ENCODE measurements at regions not wholly inside any gene's neighbourhood (a gene's known extent, or its start where the extent isn't known, plus 50 kb on each side); places are given as distances from the start of the nearest gene placed in this dataset.

- DNase-seq (ENCODE audit: low spot score in 2 of 2, unreplicated experiment in 2 of 2) = no peak
- H3K4me1 Mint-ChIP-seq = peaks cover 4% of the 10 kb centered on the region
- H3K9me3 Mint-ChIP-seq = peaks cover 9% of the 10 kb centered on the region
- H3K27me3 Mint-ChIP-seq (ENCODE audit: low read depth) = no peaks in the 10 kb centered on the region
- peaks cover 2% of the 10 kb centered on the region for H3K36me3 Mint-ChIP-seq
- TF ChIP-seq CTCF (IDR thresholded peaks at IDR 0.05; ENCODE audit: unreplicated experiment) = no peak
- H3K4me3 Mint-ChIP-seq = no peak overlapping the region
- no peak overlapping the region for H3K27ac Mint-ChIP-seq
These were observed 69.3 kb upstream of the MOCS2 start for GRCh38 chr5:53178830-53179229.

DNA sequence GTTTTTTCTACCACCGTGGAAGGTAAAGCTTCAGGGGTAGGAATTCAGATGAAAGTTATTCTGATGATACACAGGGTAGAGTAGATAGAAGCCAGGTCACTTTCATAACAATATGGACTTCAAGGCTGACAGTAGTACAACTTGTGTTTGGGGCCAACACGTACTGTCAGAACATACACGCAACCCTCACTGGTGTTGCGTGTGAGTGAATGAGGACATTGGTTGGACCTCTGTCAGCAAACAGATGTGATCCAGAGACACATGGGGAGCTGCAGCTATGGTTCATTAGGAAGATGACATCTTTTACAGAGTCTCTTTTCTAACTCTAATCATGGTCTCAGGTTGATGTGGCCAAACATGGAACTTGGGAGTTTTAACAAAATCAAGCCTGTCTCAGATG lies 70.1 kb upstream of the MOCS2 start:
- DNase-seq (ENCODE audit: low spot score in 2 of 2, unreplicated experiment in 2 of 2) = no peak
- Mint-ChIP-seq H3K27ac (no peak overlapping the region), H3K4me1 (peaks cover 4% of the 10 kb centered on the region), H3K27me3 (ENCODE audit: low read depth) (no peaks in the 10 kb centered on the region), H3K9me3 (peaks cover 9% of the 10 kb centered on the region), H3K4me3 (no peak overlapping the region), H3K36me3 (peaks cover 2% of the 10 kb centered on the region)
- TF ChIP-seq CTCF (IDR thresholded peaks at IDR 0.05; ENCODE audit: unreplicated experiment) = no peak

DNA sequence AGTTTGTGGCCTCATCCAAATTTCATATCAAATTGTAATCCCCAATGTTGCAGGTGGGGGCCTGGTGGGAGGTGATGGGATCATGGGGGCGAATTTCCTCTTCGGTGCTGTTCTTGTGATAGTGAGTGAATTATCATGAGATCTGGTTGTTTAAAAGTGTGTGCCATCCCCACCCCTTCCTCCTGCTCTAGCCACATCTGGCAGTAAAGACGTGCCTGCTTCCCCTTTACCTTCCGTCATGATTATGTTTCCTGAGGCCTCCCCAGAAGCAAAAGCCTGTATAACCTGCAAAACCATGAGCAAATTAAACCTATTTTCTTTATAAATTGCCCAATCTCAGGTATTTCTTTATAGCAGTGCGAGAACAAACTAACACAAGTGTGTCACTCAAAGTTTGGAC lies 71.0 kb upstream of the MOCS2 start:
- peaks cover 2% of the 10 kb centered on the region for H3K9me3 Mint-ChIP-seq
- DNase-seq (ENCODE audit: low spot score in 2 of 2, unreplicated experiment in 2 of 2) = no peak
- H3K27ac Mint-ChIP-seq = no peak overlapping the region
- H3K27me3 Mint-ChIP-seq (ENCODE audit: low read depth) = no peaks in the 10 kb centered on the region
- H3K4me3 Mint-ChIP-seq = no peak overlapping the region
- H3K36me3 Mint-ChIP-seq = peaks cover under 1% of the 10 kb centered on the region
- H3K4me1 Mint-ChIP-seq = peaks cover 4% of the 10 kb centered on the region
- TF ChIP-seq CTCF (IDR thresholded peaks at IDR 0.05; ENCODE audit: unreplicated experiment) = no peak

DNA sequence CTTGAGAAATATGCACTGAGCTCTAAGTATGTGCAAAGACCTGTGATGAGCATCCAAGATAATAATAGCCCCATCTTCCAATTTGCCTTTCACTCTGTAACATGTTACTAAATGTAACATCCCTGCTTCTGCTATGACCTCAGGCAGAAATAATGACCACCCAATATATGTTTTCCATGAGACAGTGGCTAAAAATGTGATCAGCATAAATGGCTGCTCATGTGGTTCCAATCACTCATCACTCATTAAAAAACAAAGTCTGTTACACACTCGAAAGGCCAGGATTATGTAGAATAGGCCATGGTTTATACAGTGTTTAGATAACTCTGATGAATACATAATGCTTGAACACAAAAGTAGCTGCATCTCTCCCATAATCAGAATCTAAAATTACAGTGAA lies 71.4 kb upstream of the MOCS2 start:
- Mint-ChIP-seq H3K4me1 (peaks cover 4% of the 10 kb centered on the region), H3K27me3 (ENCODE audit: low read depth) (no peaks in the 10 kb centered on the region), H3K4me3 (no peak overlapping the region), H3K9me3 (no peaks in the 10 kb centered on the region), H3K36me3 (no peaks in the 10 kb centered on the region), H3K27ac (no peak overlapping the region)
- TF ChIP-seq CTCF (IDR thresholded peaks at IDR 0.05; ENCODE audit: unreplicated experiment) = no peak
- DNase-seq (ENCODE audit: low spot score in 2 of 2, unreplicated experiment in 2 of 2) = no peak

DNA sequence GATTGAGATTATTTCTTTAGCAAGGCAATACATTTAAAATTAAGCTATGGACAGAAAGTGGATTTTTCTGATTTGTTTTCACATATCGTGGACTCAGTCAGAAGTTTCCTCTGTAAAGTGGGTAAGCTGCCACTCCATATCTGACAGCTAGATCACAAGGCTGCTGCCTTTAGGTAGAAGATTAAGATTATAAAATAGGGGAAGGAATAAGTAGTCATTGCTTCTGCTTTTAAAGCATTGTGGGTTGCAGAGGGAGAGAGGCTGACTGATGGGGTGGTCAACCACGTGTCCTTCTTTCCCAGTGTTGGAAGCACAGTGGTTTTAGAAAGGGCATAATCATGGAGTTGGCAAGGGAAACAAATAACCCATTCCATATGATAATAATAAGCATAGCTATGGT lies 74.3 kb upstream of the MOCS2 start:
- no peak for DNase-seq (ENCODE audit: low spot score in 2 of 2, unreplicated experiment in 2 of 2)
- no peaks in the 10 kb centered on the region for H3K27me3 Mint-ChIP-seq (ENCODE audit: low read depth)
- no peak for TF ChIP-seq CTCF (IDR thresholded peaks at IDR 0.05; ENCODE audit: unreplicated experiment)
- H3K9me3 Mint-ChIP-seq = peaks cover 18% of the 10 kb centered on the region
- H3K36me3 Mint-ChIP-seq = no peaks in the 10 kb centered on the region
- H3K27ac Mint-ChIP-seq = no peak overlapping the region
- no peak overlapping the region for H3K4me3 Mint-ChIP-seq
- H3K4me1 Mint-ChIP-seq = peaks cover 3% of the 10 kb centered on the region

DNA sequence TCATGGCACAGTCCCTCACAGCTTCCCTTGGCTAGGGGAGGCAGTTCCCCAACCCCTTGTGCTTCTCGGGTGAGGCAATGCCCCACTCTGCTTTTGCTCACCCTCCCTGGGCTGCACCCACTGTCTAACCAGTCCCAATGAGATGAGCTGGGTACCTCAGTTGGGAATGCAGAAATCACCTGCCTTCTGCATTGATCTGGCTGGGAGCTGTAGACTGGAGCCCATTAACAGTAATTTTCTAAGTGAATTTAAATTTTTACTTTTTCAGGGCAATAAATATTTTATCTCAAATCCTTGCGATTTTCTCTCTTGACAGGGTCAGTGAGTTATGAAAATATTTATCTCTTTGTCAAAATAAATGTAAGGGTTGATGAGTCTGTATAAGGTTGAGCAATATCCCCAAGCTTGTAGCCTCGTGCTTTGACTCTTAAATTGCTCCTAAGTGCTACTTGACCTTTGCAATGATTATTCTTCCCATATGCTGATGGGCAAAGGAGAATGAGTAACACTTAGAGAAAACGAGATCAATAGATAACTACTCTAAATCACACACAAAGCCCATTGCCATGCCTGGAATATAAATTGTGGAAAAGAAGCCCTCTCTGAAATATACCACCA lies 82.1 kb upstream of the MOCS2 start:
- Mint-ChIP-seq H3K4me1 (no peaks in the 10 kb centered on the region), H3K9me3 (peaks cover 35% of the 10 kb centered on the region), H3K27ac (no peak overlapping the region), H3K36me3 (peaks cover 2% of the 10 kb centered on the region), H3K4me3 (no peak overlapping the region), H3K27me3 (ENCODE audit: low read depth) (no peaks in the 10 kb centered on the region)
- DNase-seq (ENCODE audit: low spot score in 2 of 2, unreplicated experiment in 2 of 2) = no peak
- no peak for TF ChIP-seq CTCF (IDR thresholded peaks at IDR 0.05; ENCODE audit: unreplicated experiment)

Data from mesothelial cell of epicardium (in vitro differentiated cells).